RWPE2 (cell line): ENCODE measurements at regions not wholly inside any gene's neighbourhood (a gene's known extent, or its start where the extent isn't known, plus 50 kb on each side); places are given as distances from the start of the nearest gene placed in this dataset.

Experiments used
- ATAC-seq: fragments of 200-7000 bp; cut with Tn5 transposase; 3 replicates; pipeline ENCODE4 v1.9.1; 2021; ENCODE audit warnings: low read depth
- DNase-seq: peaks from one replicate; pipeline ENCODE4 v3.0.0-alpha.2; 2020; ENCODE audit warnings: low spot score
- H3K27ac ChIP-seq: fragments of 450-650 bp; 2 replicates; pipeline ENCODE4 v1.5.1; 2017; ENCODE audit warnings: mild to moderate bottlenecking; ENCODE audit not compliant: poor library complexity, severe bottlenecking
- H3K27me3 ChIP-seq: fragments of 250-450 bp; sonication (Bioruptor Pico); 2 replicates; pipeline ENCODE4 v1.5.1; 2021; ENCODE audit warnings: mild to moderate bottlenecking, moderate library complexity; ENCODE audit not compliant: insufficient read depth, poor library complexity, severe bottlenecking
- H3K36me3 ChIP-seq: fragments of 250-450 bp; sonication (Bioruptor Pico); 2 replicates; pipeline ENCODE4 v1.5.1; 2020; ENCODE audit warnings: low read depth, mild to moderate bottlenecking, moderate library complexity
- H3K4me1 ChIP-seq: fragments of 250-450 bp; sonication (Bioruptor Pico); 2 replicates; pipeline ENCODE4 v1.5.1; 2021; ENCODE audit warnings: mild to moderate bottlenecking, moderate library complexity; ENCODE audit not compliant: insufficient read depth, poor library complexity, severe bottlenecking
- H3K4me3 ChIP-seq: fragments of 250-450 bp; sonication (Bioruptor Pico); 2 replicates; pipeline ENCODE4 v1.5.1; 2021; ENCODE audit warnings: mild to moderate bottlenecking, moderate library complexity; ENCODE audit not compliant: severe bottlenecking
- H3K9me3 ChIP-seq: fragments of 250-450 bp; sonication (Bioruptor Pico); 2 replicates; pipeline ENCODE4 v1.5.1; 2021; ENCODE audit warnings: mild to moderate bottlenecking, moderate library complexity; ENCODE audit not compliant: severe bottlenecking
- TF ChIP-seq, protein P1 (sequence below): fragments of 450-650 bp; IDR thresholded peaks from one replicate; pipeline ENCODE4 v1.5.1; 2017; ENCODE audit warnings: mild to moderate bottlenecking, moderate library complexity; ENCODE audit not compliant: poor library complexity, severe bottlenecking

GRCh38 chr2:104344985-104345384 lies 508.9 kb upstream of the POU3F3 start:
- H3K36me3 ChIP-seq: no peaks in the 10 kb centered on the region
- H3K27ac ChIP-seq: no peak overlapping the region
- H3K27me3 ChIP-seq: peaks cover 3% of the 10 kb centered on the region
- no peak for DNase-seq
- H3K9me3 ChIP-seq: no peaks in the 10 kb centered on the region
- TF ChIP-seq, protein P1, sequence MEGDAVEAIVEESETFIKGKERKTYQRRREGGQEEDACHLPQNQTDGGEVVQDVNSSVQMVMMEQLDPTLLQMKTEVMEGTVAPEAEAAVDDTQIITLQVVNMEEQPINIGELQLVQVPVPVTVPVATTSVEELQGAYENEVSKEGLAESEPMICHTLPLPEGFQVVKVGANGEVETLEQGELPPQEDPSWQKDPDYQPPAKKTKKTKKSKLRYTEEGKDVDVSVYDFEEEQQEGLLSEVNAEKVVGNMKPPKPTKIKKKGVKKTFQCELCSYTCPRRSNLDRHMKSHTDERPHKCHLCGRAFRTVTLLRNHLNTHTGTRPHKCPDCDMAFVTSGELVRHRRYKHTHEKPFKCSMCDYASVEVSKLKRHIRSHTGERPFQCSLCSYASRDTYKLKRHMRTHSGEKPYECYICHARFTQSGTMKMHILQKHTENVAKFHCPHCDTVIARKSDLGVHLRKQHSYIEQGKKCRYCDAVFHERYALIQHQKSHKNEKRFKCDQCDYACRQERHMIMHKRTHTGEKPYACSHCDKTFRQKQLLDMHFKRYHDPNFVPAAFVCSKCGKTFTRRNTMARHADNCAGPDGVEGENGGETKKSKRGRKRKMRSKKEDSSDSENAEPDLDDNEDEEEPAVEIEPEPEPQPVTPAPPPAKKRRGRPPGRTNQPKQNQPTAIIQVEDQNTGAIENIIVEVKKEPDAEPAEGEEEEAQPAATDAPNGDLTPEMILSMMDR: no peak
- no peak for ATAC-seq
- H3K4me1 ChIP-seq: no peaks in the 10 kb centered on the region
- no peak overlapping the region for H3K4me3 ChIP-seq

DNA sequence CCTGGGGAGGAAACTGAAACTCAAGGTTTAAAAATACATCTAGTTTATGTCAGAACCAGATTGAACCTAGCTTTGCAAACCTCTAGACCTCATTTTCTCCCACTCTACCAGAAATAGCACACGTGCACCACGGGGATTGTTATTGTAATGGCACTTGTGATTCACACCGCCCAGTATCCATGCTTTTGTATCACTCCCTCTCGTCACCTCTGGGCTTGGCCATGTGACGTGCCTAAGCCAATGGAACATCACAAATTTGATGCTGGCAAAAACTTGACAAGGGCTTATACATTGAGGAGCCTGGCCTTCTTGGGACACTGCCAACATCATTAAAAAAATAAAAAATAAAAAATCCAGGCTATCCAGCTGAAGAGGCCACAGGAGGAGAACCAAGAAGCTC lies 495.8 kb upstream of the POU3F3 start:
- ATAC-seq: no peak
- TF ChIP-seq, protein P1: no peak
- Histone ChIP-seq H3K36me3 (no peaks in the 10 kb centered on the region), H3K27ac (no peak overlapping the region), H3K9me3 (no peaks in the 10 kb centered on the region), H3K4me3 (no peak overlapping the region), H3K4me1 (no peaks in the 10 kb centered on the region), H3K27me3 (peaks cover 3% of the 10 kb centered on the region)
- no peak for DNase-seq

- TF ChIP-seq, protein P1: no peak
- no peak overlapping the region for H3K27ac ChIP-seq
- ATAC-seq (no peak), DNase-seq (no peak)
- peaks cover 3% of the 10 kb centered on the region for H3K27me3 ChIP-seq
- no peaks in the 10 kb centered on the region for H3K9me3 ChIP-seq
- H3K4me1 ChIP-seq: no peaks in the 10 kb centered on the region
- no peaks in the 10 kb centered on the region for H3K36me3 ChIP-seq
- H3K4me3 ChIP-seq: no peak overlapping the region
Observed at GRCh38 chr2:104361414-104361813, 492.5 kb upstream of the POU3F3 start.

GRCh38 chr2:104368089-104368488 lies 485.8 kb upstream of the POU3F3 start:
- H3K27me3 ChIP-seq: no peaks in the 10 kb centered on the region
- no peaks in the 10 kb centered on the region for H3K4me1 ChIP-seq
- no peaks in the 10 kb centered on the region for H3K9me3 ChIP-seq
- H3K27ac ChIP-seq: no peak overlapping the region
- ATAC-seq: no peak
- no peak overlapping the region for H3K4me3 ChIP-seq
- no peaks in the 10 kb centered on the region for H3K36me3 ChIP-seq
- TF ChIP-seq, protein P1: no peak
- DNase-seq: no peak

- TF ChIP-seq, protein P1: no peak
- no peak overlapping the region for H3K27ac ChIP-seq
- no peaks in the 10 kb centered on the region for H3K4me1 ChIP-seq
- H3K4me3 ChIP-seq: no peak overlapping the region
- no peaks in the 10 kb centered on the region for H3K36me3 ChIP-seq
- ATAC-seq: no peak
- no peaks in the 10 kb centered on the region for H3K27me3 ChIP-seq
- H3K9me3 ChIP-seq: no peaks in the 10 kb centered on the region
- no peak for DNase-seq
Observed at GRCh38 chr2:104371087-104371781, 482.7 kb upstream of the POU3F3 start.
